Vagina (tissue), 2 donors: ENCODE measurements at regions not wholly inside any gene's neighbourhood (a gene's known extent, or its start where the extent isn't known, plus 50 kb on each side); places are given as distances from the start of the nearest gene placed in this dataset.

Source experiments
- CTCF ChIP-seq, 3 experiments: fragments of 450-650 bp in 2 of 3; fragments of 200-600 bp in 1 of 3; sonication (generic) in 1 of 3; IDR thresholded peaks; one replicate each; pipeline ENCODE4 v1.5.1; 2017 to 2019; ENCODE audit warnings: antibody characterized with exemption in 3 of 3, mild to moderate bottlenecking in 2 of 3, moderate library complexity in 2 of 3
- POLR2A ChIP-seq, 2 donors: fragments of 450-650 bp; IDR thresholded peaks; one replicate each; pipeline ENCODE4 v1.6.1; 2017; ENCODE audit warnings: antibody characterized with exemption in 2 of 2, mild to moderate bottlenecking in 2 of 2, moderate library complexity in 2 of 2
- POLR2AphosphoS5 ChIP-seq, 2 donors: sonication (generic); formaldehyde crosslinking; IDR thresholded peaks; one replicate each; pipeline ENCODE4 v1.9.0; 2017; ENCODE audit warnings: antibody characterized with exemption in 2 of 2, mild to moderate bottlenecking in 2 of 2, low read depth in 1 of 2; ENCODE audit not compliant: insufficient read depth in 1 of 2

DNA sequence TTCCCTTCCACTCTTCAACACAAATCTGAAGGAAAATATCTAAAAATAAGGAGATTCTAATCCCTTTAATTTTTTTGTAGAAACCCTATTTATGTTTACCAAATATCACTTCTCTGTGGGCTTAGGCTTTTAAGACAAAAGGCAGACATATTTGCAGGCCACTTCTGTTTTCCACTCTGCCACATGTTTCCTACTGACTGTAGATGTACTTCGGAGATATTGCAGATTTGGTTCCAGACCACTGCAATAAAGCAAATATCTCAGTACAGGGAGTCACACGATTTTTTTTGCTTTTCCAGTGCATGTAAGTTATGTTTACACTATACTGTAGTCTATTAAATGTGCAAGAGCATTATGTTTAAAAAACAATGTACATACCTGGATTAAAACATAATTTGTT is 219.0 kb downstream of the SREK1 start:
- no peak for TF ChIP-seq POLR2AphosphoS5 (IDR thresholded peaks at IDR 0.05; ENCODE audit: insufficient read depth in 1 of 2, low read depth in 1 of 2)
- no peak for TF ChIP-seq CTCF (IDR thresholded peaks at IDR 0.05)
- TF ChIP-seq POLR2A (IDR thresholded peaks at IDR 0.05) = no peak
